NOMO-1 (cell line): ENCODE measurements at regions not wholly inside any gene's neighbourhood (a gene's known extent, or its start where the extent isn't known, plus 50 kb on each side); places are given as distances from the start of the nearest gene placed in this dataset.
"Not testable (repeated sequence)": the region's sequence is repeated elsewhere in the genome, so short reads cannot be mapped to it uniquely, and the experiment has no call there.

Experiments
- DNase-seq, 2 experiments: peaks; one replicate each; lab custom pipeline; 2025; ENCODE audit not compliant: unreplicated experiment in 2 of 2; lab: John Stamatoyannopoulos, UW

DNA sequence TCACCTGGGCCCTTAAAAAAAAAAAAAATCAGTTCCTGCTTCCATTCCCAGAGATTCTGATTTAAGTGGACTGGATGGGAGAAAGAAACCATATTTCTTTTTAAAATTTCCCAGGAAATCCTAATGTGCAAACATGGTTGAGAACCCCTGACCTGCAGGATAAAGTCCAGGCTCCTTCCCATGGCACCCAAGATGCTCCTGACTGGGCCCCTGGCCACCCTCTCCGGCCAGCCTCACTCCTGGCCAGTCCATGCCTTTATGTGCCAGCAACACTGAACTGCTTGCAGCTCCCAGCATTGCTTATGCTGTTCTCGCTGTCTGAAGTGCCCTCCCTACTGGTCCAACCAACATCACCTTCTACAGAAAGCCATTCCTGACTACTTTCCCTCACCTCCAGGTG, 93.9 kb downstream of the TEX35 start:
- no peak for DNase-seq

DNA sequence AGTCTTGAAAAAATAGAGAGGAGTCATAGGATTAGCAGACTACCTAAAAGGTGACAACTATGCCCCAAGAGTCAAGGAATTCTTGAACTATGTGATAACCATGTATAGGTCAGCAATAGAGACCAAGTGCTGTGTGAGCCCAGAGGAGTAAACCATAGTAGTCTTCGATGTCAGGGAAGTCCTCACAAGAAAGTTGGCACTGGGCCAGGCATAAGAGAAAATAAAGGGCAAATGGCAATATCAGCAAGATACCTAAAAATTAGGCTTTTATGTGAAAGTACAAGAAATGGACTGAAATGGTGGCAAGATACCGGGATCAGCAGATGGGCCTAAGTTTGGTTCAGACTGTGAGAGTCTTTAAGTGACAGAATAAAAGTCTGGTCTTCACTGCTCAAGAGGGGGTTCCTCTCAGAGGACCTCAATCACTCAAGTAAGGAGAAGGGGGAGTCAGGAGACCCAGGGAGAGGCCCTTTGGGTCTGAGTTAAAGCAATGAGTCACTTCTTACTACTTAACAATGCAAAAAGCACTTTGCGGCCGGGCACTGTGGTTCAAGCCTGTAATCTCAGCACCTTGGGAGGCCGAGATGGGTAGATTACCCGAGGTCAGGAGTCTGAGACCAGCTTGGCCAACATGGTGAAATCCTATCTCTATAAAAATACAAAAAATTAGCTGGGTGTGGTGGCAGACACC, 95.0 kb downstream of the TEX35 start:
- DNase-seq: peak; percentile 22 to 42

- peak in 1 of 2 experiments; percentile 41 for DNase-seq
These were observed 96.1 kb downstream of the TEX35 start for GRCh38 chr1:178609015-178609414.

- DNase-seq: not testable (repeated sequence)
These were observed 97.9 kb downstream of the TEX35 start for GRCh38 chr1:178610690-178611410.

DNA sequence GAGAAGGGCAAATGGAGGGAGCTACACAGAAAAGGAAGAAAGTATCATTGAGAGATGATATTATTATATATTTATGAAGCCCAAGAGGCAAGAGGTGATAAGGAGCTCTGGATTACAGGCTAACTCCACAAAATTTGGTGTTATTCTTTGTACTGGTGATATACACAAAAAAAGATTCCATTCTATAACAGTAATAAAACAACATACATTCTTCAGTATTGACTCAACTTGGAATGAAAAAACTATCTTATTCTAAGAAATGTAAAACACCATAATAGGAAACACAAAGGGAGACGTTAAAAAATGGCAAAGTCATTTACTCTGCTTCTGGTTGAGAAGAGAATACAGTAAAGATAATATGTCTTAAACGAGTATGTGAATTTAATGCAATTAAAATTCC, 99.4 kb downstream of the TEX35 start:
- DNase-seq: no peak

DNA sequence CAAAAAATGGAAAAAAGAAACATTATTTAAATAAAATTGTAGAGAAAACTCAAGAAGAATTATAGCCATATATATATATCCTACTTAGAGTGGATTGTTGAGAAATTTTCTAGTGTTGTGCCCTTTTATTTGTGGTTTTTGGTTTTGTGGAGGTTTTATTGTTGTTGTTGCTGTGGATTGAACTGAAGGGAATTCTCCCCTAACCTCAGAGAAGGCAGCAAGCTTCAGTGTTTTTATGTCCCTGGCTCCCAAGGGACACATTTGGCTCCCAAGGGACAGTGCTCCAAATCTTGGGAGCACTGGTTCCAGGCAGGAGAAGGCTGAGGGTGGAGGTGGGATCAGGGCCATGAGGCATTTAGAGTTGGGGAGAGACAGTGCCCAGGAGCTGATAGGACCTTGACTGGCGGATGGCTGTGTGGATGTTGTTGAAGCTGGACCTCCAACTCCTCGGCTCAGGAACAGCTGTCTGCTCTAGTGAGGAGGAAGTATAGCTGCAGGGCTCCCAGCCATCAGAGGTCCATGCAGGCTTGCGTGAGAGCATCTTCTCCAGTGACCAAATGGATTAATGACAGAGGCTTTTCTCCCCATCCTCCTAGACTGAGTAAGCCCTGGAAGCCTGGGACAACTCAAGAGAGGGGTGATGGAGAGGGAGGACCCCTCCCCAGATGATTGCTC, 100.5 kb downstream of the TEX35 start:
- DNase-seq: no peak

- no peak for DNase-seq
These were observed 101.4 kb downstream of the TEX35 start for GRCh38 chr1:178614286-178614685.

GRCh38 chr1:178619042-178619927, 105.8 kb upstream of the RALGPS2 start:
- DNase-seq: no peak

DNA sequence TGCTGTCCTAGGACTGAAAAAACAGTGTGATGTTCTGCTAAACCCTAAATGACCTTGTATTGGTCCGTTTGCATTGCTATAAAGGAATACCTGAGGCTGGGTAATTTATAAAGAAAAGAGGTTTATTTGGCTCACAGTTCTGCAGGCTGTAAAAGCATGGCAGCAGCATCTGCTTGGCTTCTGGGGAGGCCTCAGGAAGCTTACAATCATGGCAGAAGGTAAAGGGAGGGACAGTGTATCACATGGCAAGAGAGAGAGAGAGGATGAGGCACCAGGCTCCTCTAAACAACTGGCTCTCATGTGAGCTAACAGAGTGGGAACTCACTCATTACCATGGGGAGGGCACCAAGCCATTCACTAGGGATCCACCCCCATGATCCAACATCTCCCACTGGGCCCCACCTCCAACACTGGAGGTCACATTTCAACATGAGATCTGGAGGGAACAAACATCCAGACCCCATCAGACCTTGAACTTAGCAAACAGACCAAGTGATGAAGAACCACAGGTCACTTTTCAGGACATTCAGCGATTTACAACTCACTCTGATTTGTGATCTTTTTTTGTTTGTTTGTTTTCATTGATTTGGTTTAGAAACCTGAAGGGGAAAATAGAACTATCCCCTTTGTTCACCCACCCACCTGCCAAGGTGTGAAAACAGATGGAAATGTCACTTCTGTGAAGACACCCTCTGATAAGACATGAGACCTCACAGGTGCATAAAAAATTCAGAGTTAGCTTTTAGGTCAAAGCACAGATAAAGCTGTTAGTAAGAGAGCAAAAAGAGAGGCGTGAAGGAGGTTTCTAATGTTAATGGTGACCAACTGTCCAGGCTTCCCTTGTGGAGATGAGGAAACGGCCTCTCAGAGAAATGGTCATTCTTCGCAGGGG, 104.2 kb upstream of the RALGPS2 start:
- DNase-seq: no peak

DNA sequence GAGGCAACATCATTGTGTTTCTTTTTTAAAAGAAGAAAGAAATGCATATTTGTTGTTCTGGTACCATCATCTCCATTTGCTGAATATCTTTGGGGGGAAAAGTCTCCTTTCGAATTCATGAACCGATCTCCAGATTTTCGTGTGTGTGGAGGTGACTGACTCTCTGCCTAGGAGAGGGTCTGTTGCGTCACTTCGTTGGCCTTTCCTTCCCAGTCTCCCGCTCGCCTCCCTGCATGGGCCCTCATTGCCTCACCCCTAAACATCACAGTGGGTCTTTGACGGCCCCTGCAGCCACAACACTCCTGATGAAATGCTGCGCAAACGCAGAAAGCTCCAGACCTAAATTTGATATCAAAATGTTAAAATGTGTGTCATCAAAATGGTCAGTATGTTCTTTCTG, 103.2 kb upstream of the RALGPS2 start:
- DNase-seq: no peak

DNA sequence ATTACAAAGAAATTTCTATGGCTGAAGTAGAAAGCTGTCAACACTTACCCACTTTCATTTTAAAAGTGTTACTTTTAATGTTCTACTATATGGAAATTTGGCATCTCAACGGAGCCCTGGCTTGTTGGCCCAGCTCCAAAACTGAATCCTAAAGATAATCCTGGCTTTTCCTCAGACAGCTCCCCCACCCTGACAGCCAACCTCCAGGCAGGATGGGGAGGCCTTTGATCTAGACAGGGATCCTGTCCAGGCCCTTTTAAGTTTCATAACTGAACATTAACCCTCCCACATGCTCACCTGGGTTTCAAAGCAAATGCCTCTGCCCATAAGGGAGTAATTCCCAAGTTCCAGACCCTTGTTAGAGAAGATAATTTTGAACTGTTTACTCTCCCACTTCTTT, 99.3 kb upstream of the RALGPS2 start:
- no peak for DNase-seq

- no peak for DNase-seq
These were observed 98.0 kb upstream of the RALGPS2 start for GRCh38 chr1:178627037-178627436.

DNA sequence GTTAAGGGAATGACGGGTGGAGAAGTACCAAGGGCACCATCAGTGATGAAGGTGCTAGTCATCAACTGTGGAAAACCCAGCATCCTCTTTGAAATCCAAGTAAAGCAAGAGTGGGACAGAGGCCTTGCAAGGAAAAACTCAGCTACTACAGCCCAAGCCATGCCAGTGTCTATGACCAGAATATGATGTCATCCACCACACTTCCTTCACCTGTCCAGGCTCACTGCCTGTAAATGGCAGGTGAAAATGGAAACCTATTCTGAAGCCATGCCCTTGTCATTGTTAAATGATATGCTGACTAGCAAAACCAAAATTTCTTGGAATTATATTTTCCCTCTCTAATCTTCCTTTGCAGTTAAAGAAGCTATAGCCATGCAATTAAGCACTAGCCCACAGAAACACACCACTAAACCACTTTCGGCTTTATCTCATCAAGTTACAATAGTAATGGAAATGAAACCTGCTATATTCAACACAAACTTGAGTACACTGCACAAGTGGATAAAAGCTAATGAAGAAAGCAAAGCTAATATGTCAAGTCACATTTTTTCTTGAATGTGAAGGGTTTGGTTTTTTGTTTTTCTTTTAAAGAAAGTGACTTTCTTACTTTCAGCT, 96.3 kb upstream of the RALGPS2 start:
- DNase-seq: no peak

DNA sequence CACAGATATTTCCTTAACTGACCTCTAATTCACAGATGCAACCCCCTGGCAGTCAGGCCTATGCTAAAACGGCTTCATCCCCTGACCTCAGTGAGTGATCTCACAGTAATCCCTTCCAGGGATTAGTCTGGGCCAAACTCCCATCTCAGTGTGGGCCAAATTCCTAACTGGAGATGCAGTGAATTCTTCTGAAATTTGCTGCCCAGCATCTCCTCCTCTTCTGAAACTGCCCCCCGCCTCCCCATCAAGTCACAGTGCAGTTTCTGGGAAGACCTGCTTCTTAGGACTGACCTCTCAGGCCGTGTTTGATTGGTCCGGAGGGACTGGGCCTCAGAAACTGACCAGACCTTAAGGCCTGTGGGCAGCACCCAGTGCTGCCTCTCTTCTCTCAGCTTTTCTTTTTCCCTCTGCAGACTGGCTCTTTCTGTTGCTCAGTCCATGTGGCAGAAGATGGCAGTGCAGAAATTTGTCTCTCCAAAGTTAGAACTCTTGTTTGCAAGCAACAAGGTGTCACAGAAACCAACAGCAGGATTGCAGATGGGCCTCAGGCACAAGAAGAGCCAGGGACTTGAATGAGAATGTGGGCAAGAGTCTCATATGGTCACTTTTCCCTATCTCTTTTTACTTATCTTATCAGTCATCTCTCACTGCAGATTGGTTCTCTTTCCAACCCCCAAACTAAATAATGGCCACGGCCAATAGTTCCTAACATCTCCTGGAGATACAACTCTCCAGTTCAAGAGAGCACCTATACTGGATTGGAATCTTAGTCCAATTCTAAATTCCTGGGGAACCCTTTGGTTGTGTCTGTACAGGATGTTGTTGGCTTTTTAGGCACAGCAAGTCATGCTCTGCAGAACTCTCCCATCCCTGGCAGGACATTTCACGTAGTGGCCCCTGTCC, 95.5 kb upstream of the RALGPS2 start:
- DNase-seq: no peak

DNA sequence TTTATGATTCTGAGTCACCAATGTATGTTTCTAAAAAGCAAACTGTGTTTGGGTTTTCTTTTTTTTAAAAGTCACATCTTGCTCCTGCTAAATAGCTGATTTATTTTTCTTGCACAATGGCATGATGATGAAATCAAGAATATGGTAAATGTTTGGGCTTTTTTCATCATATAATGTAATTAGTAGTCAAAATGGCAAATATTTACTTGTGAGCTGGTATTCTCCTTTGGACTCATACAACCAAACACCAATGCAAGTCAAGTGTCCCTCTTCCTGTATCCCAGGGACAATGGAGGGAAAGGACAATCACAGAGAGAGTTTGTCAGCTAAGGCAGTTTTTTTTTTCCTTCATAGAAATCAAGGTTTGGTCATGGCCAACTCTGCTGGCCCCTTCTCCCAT, 94.6 kb upstream of the RALGPS2 start:
- DNase-seq: no peak

- no peak for DNase-seq
These were observed 92.4 kb upstream of the RALGPS2 start for GRCh38 chr1:178632653-178633052.

GRCh38 chr1:178633056-178633455, 92.0 kb upstream of the RALGPS2 start:
- DNase-seq: no peak

DNA sequence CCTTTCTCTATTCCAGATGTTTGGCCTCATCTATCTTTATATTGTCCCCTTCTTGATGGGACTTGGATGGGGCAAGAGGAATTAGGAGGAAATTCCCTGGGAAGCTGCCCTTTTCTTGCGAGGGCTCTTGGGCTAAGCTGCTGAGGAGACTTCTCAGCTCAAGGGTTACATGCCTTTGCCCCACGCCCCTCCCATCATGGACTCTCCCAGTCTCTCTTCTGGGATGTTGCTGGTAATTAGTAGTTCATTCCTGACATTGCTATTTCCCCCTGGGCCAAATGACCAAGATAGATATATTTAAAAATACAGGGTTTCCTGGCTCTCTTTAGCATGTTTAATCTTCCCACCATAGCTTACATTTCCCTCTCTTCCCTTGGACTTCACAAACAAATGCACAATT, 90.6 kb upstream of the RALGPS2 start:
- DNase-seq: no peak

- no peak for DNase-seq
These were observed 87.2 kb upstream of the RALGPS2 start for GRCh38 chr1:178637841-178638240.
